Activated T-helper 9 cell treated with anti-CD3 and anti-CD28 coated beads, Interleukin-2, amount 50 U/mL, for 16 hours (primary cell): ENCODE measurements at regions not wholly inside any gene's neighbourhood (a gene's known extent, or its start where the extent isn't known, plus 50 kb on each side); places are given as distances from the start of the nearest gene placed in this dataset.
"Not testable (repeated sequence)": the region's sequence is repeated elsewhere in the genome, so short reads cannot be mapped to it uniquely, and the experiment has no call there.

Source experiments
- DNase-seq: peaks from one replicate; pipeline ENCODE4 v3.0.0-alpha.2; 2020; ENCODE audit warnings: low read depth

GRCh38 chr1:157252473-157252872 is 114.3 kb upstream of the ETV3 start:
- DNase-seq: no peak

GRCh38 chr1:157249739-157250138 is 111.5 kb upstream of the ETV3 start:
- no peak for DNase-seq

- no peak for DNase-seq
Measured at GRCh38 chr1:157249326-157249725, 111.1 kb upstream of the ETV3 start.

GRCh38 chr1:157247764-157248049 is 109.5 kb upstream of the ETV3 start:
- not testable (repeated sequence) for DNase-seq

- DNase-seq: no peak
Measured at GRCh38 chr1:157247005-157247763, 109.0 kb upstream of the ETV3 start.

GRCh38 chr1:157245823-157246222 is 107.6 kb upstream of the ETV3 start:
- no peak for DNase-seq

- DNase-seq: no peak
Measured at GRCh38 chr1:157241185-157241538, 103.0 kb upstream of the ETV3 start.

GRCh38 chr1:157240495-157241184 is 102.4 kb upstream of the ETV3 start:
- DNase-seq: no peak

GRCh38 chr1:157239936-157240335 is 101.7 kb upstream of the ETV3 start:
- DNase-seq: no peak

- DNase-seq: no peak
Measured at GRCh38 chr1:157238585-157238984, 100.4 kb upstream of the ETV3 start.

GRCh38 chr1:157237981-157238380 is 99.8 kb upstream of the ETV3 start:
- DNase-seq: no peak

- no peak for DNase-seq
Measured at GRCh38 chr1:157237522-157237921, 99.3 kb upstream of the ETV3 start.

GRCh38 chr1:157236072-157236471 is 97.9 kb upstream of the ETV3 start:
- no peak for DNase-seq

- no peak for DNase-seq
Measured at GRCh38 chr1:157235307-157235706, 97.1 kb upstream of the ETV3 start.

- no peak for DNase-seq
Measured at GRCh38 chr1:157234705-157235273, 96.6 kb upstream of the ETV3 start.

GRCh38 chr1:157233131-157233530 is 94.9 kb upstream of the ETV3 start:
- no peak for DNase-seq

GRCh38 chr1:157231846-157232525 is 93.8 kb upstream of the ETV3 start:
- no peak for DNase-seq

GRCh38 chr1:157230500-157230899 is 92.3 kb upstream of the ETV3 start:
- no peak for DNase-seq

GRCh38 chr1:157227700-157228099 is 89.5 kb upstream of the ETV3 start:
- no peak for DNase-seq

GRCh38 chr1:157226739-157227138 is 88.5 kb upstream of the ETV3 start:
- DNase-seq: no peak

- DNase-seq: no peak
Measured at GRCh38 chr1:157219600-157219999, 81.4 kb upstream of the ETV3 start.

GRCh38 chr1:157219182-157219581 is 81.0 kb upstream of the ETV3 start:
- no peak for DNase-seq

GRCh38 chr1:157218671-157219070 is 80.5 kb upstream of the ETV3 start:
- DNase-seq: no peak
